ENCODE measurements at regions not wholly inside any gene's neighbourhood (a gene's known extent, or its start where the extent isn't known, plus 50 kb on each side); places are given as distances from the start of the nearest gene placed in this dataset.
"Not testable (repeated sequence)": the region's sequence is repeated elsewhere in the genome, so short reads cannot be mapped to it uniquely, and the experiment has no call there.

- no peak for DNase-seq
These were observed 510.1 kb upstream of the SLC39A10 start for GRCh38 chr2:195146761-195147541.

GRCh38 chr2:195138435-195138834, 518.6 kb upstream of the SLC39A10 start:
- DNase-seq, result no peak

- DNase-seq, result not testable (repeated sequence)
These were observed 531.1 kb upstream of the SLC39A10 start for GRCh38 chr2:195125889-195126288.

- DNase-seq, result no peak
These were observed 532.5 kb upstream of the SLC39A10 start for GRCh38 chr2:195124391-195125079.

- DNase-seq, result no peak
These were observed 534.4 kb upstream of the SLC39A10 start for GRCh38 chr2:195122653-195123052.

GRCh38 chr2:195121341-195121740, 535.7 kb upstream of the SLC39A10 start:
- no peak for DNase-seq

GRCh38 chr2:195119231-195119630, 537.8 kb upstream of the SLC39A10 start:
- no peak for DNase-seq

- DNase-seq, result no peak
These were observed 538.8 kb upstream of the SLC39A10 start for GRCh38 chr2:195118276-195118675.

GRCh38 chr2:195117011-195117410, 540.0 kb upstream of the SLC39A10 start:
- no peak for DNase-seq

- DNase-seq, result no peak
These were observed 541.3 kb upstream of the SLC39A10 start for GRCh38 chr2:195115738-195116137.

- DNase-seq, result no peak
These were observed 548.8 kb upstream of the SLC39A10 start for GRCh38 chr2:195108182-195108581.

GRCh38 chr2:195106681-195107380, 550.2 kb upstream of the SLC39A10 start:
- DNase-seq, result no peak

- DNase-seq, result no peak
These were observed 551.4 kb upstream of the SLC39A10 start for GRCh38 chr2:195105581-195105980.

- DNase-seq, result no peak
These were observed 562.7 kb upstream of the SLC39A10 start for GRCh38 chr2:195094330-195094729.

GRCh38 chr2:195092341-195092740, 564.7 kb upstream of the SLC39A10 start:
- no peak for DNase-seq

GRCh38 chr2:195072806-195073205, 584.2 kb upstream of the SLC39A10 start:
- DNase-seq, result not testable (repeated sequence)

- no peak for DNase-seq
These were observed 600.0 kb upstream of the SLC39A10 start for GRCh38 chr2:195057001-195057400.

- no peak for DNase-seq
These were observed 601.0 kb upstream of the SLC39A10 start for GRCh38 chr2:195055996-195056395.

- DNase-seq, result no peak
These were observed 605.6 kb upstream of the SLC39A10 start for GRCh38 chr2:195051401-195051800.

- no peak for DNase-seq
These were observed 607.5 kb upstream of the SLC39A10 start for GRCh38 chr2:195049372-195050031.

- no peak for DNase-seq
These were observed 609.1 kb upstream of the SLC39A10 start for GRCh38 chr2:195047955-195048354.

GRCh38 chr2:195044801-195045200, 612.2 kb upstream of the SLC39A10 start:
- DNase-seq, result no peak

GRCh38 chr2:195038153-195038552, 618.9 kb upstream of the SLC39A10 start:
- DNase-seq, result no peak
